ENCODE measurements at regions not wholly inside any gene's neighbourhood (a gene's known extent, or its start where the extent isn't known, plus 50 kb on each side); places are given as distances from the start of the nearest gene placed in this dataset.

DNA sequence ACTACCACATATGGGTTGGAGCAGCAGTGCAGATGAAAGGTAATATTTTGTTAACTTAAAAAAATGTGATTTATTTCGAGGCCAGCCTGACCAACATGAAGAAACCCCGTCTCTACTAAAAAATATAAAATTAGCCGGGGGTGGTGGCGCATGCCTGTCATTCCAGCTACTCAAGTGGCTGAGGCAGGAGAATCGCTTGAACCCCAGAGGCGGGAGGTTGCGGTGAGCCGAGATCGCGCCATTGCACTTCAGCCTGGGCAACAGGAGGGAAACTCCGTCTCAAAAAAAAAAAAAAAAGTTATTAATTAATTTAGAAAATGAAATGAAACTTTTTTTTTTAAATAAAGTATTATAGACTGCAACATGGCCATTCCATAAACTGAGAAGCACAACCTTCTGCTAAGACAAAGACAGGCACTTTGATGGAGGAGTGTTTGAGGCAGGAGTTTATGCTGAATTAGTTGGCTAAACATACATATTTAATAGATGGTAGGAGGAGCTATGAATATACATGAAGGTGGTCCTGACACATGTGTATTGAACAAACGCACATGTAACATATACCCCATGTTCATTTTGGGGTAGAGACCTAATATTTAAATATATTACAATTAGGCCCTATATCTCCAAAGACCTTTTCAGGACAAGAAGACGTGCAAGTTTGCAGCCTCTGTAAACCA, 1485.3 kb upstream of the MIR17HG start:
- no peak for DNase-seq

DNA sequence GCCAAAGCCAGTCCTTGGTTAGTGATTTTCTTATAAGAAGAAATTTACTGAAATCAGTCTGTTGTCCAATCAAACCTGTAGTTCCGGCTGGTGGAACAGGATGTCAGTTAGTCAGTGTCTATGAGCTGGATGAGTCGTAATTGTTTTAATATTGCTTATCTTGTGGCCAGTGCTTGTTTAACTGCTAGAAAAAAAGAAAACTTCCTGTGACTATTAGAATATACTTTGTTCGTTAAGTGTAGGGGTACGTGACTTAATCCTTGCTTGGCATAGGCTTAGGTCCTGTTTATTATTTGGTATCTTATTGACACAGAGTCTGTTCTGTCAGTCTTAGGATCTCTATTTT, 1484.8 kb upstream of the MIR17HG start:
- no peak for DNase-seq

- DNase-seq: no peak
These were observed 1482.1 kb upstream of the MIR17HG start for GRCh38 chr13:89865164-89866064.

GRCh38 chr13:89869312-89869711, 1478.2 kb upstream of the MIR17HG start:
- no peak for DNase-seq

GRCh38 chr13:89878904-89879303, 1468.6 kb upstream of the MIR17HG start:
- no peak for DNase-seq

GRCh38 chr13:89880201-89880600, 1467.3 kb upstream of the MIR17HG start:
- no peak for DNase-seq

DNA sequence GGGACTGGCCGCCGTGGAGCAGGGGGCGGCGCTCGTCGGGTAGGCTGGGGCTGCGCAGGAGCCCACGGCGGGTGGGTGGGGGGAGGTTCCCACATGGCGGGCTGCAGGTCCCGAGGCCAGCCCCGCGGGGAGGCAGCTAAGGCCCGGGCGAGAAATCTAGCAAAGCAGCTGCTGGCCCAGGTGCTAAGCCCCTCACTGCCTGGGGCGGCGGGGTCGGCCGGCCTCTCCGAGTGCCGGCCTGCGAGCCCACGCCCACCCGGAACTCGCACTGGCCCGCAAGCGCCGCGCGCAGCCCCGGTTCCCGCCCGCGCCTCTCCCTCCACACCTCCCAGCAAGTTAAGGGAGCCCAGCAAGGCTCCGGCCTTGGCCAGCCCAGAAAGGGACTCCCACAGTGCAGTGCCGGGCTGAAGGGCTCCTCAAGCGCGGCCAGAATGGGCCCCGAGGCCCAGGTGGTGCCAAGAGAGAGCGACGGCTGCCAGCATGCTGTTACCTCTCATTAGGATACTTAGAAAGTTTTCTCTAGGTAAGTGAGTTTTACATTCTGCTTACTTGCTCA, 1463.5 kb upstream of the MIR17HG start:
- no peak for DNase-seq

DNA sequence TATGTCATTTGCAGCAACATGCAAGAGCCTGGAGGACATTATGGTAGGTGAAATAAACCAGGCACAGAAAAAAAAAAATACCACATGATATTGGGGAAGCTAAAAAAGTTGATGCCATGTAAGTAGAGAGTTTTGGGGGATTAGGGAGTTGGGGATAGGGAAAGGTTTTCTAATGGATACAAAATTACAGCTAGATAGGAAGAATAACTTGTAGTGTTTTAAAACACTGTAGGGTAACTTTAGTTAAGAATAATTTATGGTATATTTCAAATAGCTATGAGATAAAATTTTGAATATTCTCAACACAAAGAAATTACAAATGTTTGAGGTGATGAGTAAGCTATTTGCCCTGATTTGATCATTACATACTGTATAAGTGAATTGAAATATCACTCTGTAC, 1456.7 kb upstream of the MIR17HG start:
- DNase-seq: no peak

DNA sequence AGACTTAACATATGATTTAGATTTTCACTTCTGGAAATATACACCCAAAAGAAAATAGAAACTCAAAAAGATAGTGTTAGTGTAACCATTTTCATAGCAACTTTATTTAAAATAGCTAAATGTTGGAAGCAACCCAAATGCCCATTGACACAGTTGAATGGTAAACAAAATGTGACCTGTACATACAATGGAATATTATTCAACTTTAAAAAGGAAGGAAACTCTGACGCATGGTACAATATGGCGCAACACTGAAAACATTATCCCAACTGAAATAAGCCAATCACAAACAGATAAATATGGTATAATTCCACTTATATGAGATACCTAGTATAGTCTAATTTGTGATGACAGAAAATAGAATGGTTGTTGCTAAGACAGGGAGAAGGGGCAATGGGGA, 1456.1 kb upstream of the MIR17HG start:
- no peak for DNase-seq

DNA sequence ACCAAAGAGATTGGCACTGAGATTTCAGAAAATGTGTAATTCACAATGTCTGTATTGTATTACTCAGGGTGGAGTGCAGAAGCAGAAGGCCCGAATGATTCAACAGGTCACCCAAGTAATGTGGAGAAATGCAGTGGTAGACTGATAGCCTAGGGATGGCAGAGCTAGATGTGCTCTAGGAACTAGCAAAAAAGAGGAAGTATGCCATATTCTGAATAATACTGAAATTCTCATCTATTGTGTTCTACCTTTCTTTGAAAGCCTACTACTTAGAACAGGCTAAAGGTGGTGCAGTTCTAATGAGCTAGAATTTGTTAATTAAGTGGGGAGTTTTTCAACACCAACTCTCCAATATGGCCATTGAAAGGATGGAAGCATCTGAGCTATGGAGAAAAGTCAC, 1449.8 kb upstream of the MIR17HG start:
- no peak for DNase-seq

- DNase-seq: no peak
These were observed 1448.0 kb upstream of the MIR17HG start for GRCh38 chr13:89899302-89900103.

- DNase-seq: no peak
These were observed 1447.3 kb upstream of the MIR17HG start for GRCh38 chr13:89900104-89900765.

GRCh38 chr13:89902223-89902622, 1445.3 kb upstream of the MIR17HG start:
- DNase-seq: no peak

GRCh38 chr13:89903115-89903514, 1444.4 kb upstream of the MIR17HG start:
- DNase-seq: no peak

DNA sequence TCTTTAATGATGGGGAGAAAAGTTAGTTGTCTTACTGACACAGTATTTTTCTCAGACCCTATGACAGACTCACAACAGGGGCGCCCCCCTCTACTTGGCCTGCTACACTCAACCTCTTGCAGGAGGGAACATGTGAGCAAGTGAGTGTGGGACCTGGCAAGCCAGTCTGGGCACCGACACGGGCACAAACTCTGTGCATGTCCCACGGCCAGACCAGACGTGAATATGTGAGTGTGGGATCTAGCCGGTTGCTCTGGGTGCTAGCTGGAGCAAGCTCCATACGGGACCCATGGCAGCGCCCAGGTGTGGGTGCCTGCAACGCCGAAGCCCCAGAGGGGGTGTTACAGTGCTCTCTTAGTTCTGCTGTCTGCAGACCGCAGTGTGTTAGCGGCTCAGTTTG, 1437.3 kb upstream of the MIR17HG start:
- DNase-seq: no peak

- DNase-seq: no peak
These were observed 1430.9 kb upstream of the MIR17HG start for GRCh38 chr13:89916551-89916950.

DNA sequence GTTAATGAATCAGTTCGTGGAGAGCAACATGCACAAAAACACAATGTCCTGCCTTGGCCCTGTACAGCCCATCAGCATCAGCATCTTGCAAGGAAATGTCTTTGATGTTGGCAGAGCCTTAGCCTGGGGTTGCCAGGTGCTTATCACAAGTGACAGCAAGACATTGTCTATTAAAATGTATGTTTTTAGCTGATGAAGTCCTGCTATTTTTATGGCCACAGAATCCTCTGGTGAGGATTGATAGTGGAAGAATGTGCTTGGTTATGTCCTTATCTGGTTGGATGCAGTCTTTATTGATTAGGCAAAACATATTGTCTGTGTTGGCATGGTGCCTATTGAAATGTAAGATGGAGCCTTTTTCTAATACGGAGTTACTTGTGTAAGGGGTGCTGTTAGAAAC, 1427.0 kb upstream of the MIR17HG start:
- DNase-seq: no peak

DNA sequence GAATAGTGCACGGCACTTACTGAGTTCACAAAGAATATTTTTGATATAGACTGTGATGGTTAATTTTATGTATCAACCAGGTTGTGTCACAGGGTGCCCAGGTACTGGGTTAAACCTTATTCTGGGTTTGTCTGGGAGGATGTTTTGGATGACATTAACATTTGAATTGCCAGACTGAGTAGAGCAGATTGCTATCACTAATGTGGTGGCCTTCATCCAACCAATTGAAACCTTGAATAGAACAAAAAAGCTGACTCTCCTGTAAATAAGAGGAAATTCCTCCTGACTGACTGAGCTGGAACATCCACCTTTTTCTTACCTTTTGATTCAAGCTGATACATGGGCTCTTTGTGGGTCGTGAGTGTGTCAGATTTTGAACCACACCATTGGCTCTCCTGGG, 1424.4 kb upstream of the MIR17HG start:
- DNase-seq: no peak

- DNase-seq: no peak
These were observed 1423.8 kb upstream of the MIR17HG start for GRCh38 chr13:89923736-89924135.

DNA sequence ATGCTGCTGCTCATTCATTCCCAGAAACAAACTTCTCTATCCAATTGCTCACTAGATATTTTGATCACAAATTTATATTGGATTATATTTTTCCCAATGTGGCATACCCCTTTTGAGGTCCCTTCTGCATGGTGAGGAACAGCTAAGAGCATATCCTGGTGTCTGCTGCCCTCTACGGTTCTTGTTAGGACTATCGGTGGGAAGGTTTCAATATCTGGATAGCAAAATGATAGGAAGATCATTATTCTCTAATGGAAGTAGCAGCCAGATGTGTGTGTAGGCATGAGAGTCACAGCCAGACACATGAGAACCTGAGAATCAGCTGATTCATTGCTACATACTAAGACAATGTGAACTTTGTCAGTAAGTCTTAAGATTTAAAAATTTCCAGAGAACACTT, 1422.4 kb upstream of the MIR17HG start:
- DNase-seq: no peak

DNA sequence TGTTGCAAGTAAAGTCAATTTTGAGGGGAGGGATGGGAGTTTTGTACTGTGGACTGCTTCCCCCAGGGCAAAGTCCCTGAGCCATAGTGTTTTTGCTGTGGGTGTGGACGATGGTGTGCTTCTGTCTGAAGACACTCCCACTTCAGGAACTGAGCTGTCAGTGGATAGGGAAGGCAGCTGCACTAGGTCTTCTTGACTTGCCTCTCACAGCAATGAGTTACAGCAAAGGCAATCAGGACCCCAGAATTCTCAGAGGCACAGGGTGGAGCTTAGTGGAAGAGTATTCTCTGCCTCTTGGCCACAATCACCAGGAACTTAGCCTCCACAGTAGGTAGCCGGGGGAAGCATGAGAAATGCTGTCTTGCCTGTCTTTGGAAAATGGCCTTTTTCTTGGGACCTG, 1416.6 kb upstream of the MIR17HG start:
- no peak for DNase-seq

- DNase-seq: no peak
These were observed 1414.6 kb upstream of the MIR17HG start for GRCh38 chr13:89932902-89933301.

DNA sequence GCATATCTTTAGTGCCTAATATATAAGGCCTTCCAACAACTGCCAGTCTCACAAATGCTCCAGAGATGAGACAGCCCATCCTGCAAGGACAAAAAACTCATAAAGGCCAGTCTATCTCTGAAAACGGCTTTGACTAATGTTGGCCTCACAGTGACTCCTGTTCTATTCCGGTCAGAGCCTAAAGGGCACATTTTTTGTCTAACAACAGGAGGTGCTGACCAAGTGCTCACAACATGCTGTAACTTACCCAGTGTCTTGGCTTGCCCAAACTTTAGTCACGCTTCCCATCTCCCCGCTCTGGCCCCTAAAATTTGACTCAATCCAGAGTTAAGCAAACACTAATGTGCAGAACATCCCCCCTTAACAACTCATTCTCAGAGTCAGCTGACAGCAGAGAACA, 1411.2 kb upstream of the MIR17HG start:
- DNase-seq: no peak
